NT2/D1 (cell line): ENCODE measurements at regions not wholly inside any gene's neighbourhood (a gene's known extent, or its start where the extent isn't known, plus 50 kb on each side); places are given as distances from the start of the nearest gene placed in this dataset.

Experiments
- SUZ12 ChIP-seq: IDR thresholded peaks from 2 replicates; pipeline ENCODE4 v1.6.1; 2011; ENCODE audit not compliant: insufficient read length, insufficient read depth; ENCODE audit errors: extremely low read depth
- YY1 ChIP-seq: IDR thresholded peaks from 2 replicates; pipeline ENCODE4 v1.6.1; 2011; ENCODE audit not compliant: insufficient read length, insufficient read depth
- ZNF274 ChIP-seq: IDR thresholded peaks from 2 replicates; pipeline ENCODE4 v1.6.1; 2011; ENCODE audit warnings: mild to moderate bottlenecking, low read depth, low read length

DNA sequence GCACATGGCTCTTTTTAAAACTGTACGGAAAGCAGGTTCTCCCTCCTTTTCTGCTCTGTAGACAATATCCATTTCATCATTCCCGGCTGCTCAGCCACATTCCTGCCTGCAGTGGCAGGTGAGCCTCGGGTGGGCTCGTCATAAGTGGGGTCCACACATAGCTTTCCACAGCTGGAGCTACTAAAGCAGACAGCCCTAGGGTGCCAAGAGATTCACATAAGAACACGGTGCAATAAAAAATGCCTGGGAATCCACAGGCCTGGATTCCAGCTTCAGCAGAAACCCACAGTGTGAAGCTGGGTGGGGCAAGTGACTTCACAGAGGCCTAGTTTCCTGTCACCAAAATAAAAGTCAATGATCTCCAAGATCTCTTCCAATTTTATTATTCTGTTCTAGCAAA lies 96.4 kb downstream of the MIS18A start:
- TF ChIP-seq YY1 (no peak), SUZ12 (no peak), ZNF274 (no peak)
